ENCODE measurements at regions not wholly inside any gene's neighbourhood (a gene's known extent, or its start where the extent isn't known, plus 50 kb on each side); places are given as distances from the start of the nearest gene placed in this dataset.
A peak's percentile ranks its signal among the peaks of the same experiment; 100 is the strongest.
"Not testable (repeated sequence)": the region's sequence is repeated elsewhere in the genome, so short reads cannot be mapped to it uniquely, and the experiment has no call there.

DNA sequence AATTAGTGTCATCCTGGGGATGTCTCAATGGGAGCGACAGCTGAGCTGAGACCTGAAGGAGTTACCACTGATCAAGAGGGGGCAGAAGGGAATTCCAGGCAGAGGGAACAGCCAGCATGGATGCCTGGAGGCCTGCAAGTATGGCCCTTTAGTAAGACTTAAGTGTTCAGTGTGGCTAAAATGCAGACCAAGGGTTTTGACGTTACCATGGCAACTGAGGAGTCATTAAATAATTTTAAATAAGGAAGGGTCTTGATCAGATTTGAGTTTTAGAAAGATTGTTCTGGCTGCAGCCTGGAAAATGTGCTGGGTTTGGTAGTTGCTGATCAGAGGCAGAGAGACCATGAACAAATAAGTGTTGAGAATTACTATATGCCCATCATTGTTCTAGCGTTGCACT, 285.5 kb downstream of the USP46 start:
- no peak for DNase-seq

DNA sequence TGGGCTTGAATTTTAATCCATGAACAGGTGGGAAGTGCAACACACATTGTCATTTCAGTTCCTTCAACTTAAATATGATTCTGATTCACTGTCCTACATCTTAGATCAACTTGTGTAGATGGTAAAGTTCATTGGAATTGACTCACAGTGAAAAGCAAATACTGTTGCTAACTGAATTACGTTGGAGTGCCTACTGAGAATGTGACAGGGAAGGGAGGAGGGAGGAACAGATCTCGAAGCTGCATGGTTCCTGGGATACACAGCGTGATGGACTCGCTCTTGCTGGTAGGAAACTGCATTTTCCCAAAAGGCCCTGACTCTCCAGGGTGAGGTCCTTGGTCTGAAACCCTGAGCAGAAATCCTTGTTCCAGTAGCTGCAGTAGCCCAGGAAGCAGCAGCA, 284.2 kb downstream of the USP46 start:
- no peak for DNase-seq

DNA sequence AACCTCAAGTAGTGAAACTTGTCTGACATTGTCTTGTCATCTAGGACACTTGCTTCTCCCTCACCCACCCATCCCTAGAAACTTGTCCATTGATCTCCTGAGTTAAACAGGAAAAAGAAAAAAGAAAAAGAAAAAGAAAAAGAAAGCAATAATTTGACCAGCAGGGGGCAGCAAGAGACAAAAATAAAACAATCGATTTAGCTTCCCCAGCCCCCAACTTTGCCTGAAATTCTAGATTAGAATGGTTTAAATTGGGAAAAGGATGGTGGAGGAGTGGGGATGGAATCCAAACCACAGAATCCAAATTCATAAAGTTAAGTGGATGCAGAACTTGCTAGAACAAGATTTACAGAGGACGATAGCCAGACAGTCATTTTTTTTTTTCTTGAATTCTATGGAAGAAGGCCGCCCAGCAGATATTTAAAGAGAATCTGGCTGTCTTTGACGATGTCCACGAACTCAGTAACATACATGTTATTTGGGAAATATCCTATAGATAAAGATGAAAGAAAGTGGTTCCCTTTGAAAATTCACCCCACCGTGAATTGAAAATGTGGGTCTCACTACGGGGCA, 282.9 kb downstream of the USP46 start:
- peak; percentile 7 for DNase-seq

DNA sequence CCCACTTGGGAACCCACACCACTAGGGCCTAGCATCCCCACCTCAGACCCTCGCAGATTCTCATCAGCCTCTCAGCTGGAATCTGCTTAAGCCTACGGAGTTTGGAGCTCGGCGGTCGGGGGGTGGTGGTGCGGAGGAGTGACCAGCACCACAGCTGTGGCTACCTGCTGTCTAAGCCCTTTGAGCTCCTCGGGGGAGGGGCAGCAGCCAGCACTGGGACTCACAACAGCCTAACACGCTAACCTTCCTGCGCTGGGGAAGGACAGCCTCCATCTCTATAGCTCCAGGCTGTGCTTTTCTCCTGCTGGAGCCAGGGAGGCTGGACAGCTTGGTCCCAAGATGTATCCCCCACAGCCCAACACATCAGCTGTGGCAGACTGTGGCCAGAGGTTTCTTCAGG, 281.5 kb downstream of the USP46 start:
- DNase-seq: no peak

DNA sequence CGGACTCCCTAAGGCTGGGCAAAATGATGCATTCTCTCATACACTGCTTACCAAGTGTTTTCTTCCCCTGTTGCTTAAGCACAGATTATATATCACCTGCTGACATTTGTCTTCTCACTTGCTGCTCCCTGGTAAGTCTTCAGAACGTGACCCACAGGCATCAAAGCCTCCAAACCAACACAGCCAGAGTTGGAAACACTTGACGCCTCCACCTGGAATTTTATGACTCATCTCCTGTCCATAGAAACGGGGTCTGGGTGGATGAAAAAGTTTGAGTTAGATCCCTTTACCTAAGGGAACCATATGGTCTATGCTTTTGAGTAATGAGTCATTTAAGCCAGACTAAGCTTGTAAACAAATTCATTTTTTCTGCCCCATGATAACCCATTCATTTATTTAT, 251.6 kb downstream of the USP46 start:
- DNase-seq: no peak

DNA sequence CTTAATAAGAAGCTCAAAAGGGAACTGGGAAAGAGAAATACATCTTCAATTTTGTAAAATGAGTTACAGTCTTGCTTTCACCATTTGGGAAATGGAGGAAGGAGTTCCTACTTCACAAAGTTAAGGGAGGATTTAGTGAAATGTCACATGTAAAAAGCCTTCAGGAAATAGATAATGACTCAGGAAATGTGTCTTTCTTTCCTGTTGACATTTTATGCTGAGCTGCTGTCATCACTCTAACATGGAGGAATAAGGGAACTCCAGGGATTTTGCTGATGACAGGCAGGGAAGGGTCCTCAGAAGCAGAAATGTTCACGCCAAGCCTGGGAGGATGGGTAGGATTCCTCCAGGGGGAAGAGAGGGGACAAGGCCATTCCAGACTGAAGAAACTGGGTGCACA, 251.1 kb downstream of the USP46 start:
- no peak for DNase-seq

DNA sequence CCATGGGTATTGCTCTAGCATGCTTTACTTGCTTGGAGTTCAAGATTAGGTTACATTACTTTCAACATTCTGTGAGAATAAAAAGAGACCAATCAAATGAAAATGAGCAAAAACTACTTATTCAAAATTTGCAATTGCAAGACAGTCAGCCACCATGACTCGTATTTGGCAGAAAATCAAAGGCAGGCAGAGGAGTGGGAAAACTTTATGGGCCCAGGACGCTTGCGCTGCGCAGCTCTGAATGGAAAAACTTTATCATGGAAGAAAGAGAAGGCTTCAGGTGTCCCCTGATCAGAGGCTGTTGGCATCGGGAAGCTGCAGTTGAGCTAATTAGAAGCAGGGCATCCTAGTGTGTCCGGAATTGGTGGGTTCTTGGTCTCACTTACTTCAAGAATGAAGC, 250.6 kb downstream of the USP46 start:
- no peak for DNase-seq

DNA sequence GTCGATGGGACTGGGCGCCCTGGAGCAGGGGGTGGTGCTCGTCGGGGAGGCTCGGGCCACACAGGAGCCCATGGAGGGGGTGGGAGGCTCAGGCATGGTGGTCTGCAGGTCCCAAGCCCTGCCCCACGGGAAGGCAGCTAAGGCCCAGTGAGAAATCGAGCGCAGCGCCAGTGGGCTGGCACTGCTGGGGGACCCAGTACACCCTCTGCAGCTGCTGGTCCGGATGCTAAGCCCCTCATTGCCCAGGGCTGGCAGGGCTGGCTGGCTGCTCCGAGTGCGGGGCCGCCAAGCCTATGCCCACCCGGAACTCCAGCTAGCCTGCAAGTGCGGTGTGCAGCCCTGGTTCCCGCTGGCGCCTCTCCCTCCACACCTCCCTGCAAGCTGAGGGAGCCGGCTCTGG, 249.3 kb downstream of the USP46 start:
- DNase-seq: not testable (repeated sequence)

DNA sequence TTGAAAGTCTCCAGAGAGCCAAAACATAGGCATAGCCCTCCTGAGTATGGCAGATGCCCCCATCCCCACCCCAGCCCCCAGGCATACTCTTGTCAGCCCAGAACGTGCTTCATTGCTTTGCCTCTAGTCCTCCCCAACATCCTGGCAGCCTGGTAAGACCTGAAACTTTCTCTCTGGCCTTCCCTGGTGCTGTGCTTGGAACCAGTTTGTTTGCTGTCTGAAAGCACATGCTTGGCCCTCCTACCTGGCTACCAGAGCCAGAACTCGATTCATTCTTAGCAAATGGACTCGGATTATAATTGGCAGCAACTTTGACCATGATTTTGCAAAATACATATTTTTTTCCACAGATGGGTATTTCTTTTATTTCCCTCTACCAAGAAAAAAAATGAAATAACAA, 248.1 kb downstream of the USP46 start:
- DNase-seq: no peak

DNA sequence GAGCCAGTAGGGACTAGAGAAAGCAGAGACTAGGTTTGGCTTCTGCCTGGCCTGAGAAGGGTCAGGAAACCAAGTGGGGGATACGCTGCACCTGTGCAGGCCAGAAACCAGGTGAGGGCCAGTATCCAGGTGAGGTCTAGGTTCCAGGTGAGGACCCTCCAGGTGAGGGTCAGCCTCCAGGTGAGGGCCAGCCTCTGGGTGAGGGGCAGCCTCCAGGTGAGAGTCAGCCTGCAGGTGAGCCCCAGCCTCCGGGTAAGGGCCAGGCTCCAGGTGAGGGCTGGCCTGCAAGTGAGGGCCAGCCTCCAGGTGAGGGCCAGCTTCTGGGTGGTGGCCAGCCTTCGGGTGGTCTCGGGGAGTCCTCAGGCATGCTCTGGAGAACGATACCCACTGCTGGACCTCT, 238.8 kb downstream of the USP46 start:
- DNase-seq: no peak

DNA sequence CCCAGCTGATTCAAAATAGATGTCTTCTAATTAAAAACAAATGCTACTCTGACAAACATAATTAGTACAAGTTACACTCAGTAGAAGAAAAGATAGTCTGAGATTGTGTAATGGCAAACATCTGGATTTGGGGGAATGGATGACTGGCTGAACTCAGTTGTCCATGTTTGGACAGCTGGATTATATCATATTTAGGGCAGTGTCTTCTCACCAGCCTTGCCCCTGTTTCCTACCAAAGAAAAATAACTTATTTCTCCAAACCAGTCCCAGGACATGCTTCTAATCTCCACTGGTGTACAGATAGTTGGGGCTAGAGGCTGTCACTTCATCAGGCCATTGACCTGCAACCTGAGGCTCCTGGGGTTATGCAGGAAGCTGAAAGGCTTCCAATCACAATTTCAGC, 237.3 kb downstream of the USP46 start:
- no peak for DNase-seq

DNA sequence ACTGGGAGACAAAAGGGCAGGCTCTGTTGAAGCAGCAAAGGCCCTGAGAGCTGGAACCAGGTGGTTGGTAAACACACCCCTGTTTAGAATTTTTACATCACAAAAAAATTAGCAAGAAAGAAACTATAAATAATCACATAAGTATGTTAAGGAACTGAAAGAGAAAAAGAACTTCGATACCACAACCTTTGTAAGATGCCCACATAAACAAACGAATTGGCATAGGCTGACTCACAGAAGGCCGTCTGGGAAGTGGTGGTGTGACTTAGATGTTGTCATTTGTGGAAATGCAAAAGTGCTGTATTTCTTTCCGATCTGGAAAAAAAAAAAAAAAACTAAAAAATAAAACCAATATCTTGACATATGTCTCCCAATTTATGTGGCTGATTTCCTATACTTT, 235.1 kb downstream of the USP46 start:
- DNase-seq: no peak

DNA sequence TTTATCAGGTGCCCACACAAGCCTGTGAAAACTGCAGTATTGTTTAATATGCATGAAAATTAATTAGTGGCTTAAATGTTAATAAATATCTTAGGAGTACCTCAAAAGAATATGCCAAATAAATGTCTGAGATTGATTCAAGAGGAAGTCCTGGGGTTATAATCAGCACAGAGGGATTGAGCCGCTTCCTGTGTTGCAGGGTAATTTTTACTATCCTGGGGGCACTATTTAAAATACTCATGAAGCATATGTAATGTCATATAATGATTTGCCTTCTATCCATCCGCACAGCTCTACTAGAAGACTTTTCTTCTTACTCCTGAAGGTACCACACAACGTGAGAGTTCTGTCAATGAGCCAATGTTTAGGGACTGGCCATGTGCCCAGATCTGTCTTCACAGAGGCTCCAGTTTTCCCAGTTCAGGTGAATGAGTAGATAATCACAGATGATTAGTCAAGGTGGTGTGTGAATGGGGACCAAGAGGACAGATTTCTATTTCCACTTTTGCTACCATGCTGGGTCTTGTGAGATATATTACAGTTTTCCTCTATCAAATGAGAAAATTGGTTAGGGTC, 233.3 kb downstream of the USP46 start:
- no peak for DNase-seq

DNA sequence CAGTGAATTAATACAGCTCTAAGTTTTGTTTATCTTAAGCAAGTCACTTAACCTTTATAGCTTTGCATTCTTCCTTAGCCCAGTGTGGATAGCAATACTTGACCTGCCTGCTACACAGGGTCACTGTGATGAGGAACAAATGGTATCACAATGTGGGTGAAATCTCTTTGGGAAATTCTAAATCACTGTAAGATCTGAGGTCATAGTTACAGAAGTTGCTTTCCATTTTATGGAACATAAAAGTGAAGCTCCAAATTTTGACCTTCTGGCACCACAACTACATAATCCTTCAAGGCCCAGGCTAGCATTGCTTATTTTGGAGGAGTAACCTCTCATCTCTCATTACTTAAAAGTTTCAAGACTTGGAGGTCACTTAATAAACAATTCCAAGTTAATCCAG, 227.7 kb downstream of the USP46 start:
- no peak for DNase-seq

DNA sequence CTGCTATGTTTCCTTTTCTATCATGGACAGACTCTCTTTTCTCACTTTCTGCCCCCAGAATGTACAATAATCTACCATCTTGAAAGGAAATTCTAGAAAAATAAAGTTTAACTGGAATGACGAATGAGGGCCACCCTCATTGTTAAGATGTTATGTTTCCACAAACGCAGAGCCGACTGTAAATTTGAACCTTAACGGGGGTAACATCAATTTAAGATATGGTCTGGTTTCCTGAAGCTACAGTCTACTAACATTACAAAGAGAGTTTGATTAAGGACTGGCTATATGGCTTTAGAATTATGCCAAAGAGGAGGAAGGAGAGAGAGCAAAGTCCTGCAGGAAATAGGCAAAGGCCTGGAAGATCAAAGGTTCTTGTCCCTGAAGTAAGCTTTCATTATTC, 227.2 kb downstream of the USP46 start:
- no peak for DNase-seq

DNA sequence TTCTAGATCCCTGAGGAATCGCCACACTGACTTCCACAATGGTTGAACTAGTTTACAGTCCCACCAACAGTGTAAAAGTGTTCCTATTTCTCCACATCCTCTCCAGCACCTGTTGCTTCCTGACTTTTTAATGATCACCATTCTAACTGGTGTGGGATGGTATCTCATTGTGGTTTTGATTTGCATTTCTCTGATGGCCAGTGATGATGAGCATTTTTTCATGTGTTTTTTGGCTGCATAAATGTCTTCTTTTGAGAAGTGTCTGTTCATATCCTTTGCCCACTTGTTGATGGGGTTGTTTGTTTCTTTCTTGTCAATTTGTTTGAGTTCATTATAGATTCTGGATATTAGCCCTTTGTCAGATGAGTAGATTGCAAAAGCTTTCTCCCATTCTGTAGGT, 216.6 kb downstream of the USP46 start:
- DNase-seq: not testable (repeated sequence)

DNA sequence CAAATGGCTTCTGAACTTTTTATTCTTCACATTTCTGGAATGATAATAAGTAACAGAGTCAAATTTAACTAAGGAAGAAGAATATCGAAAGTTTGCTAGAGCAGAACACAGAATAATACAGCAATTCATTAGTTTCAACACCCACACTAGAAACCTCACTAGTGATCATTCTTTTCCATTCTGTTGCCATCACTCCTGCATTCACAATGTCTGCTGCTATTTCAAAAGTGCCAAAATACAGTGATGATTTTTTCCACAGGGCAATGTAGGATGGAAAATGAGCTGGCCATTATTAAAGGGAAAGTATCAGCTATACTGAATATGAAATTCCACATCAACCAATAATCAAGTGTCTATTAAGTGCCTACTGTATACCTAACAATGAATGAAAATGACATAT, 186.7 kb downstream of the USP46 start:
- no peak for DNase-seq

DNA sequence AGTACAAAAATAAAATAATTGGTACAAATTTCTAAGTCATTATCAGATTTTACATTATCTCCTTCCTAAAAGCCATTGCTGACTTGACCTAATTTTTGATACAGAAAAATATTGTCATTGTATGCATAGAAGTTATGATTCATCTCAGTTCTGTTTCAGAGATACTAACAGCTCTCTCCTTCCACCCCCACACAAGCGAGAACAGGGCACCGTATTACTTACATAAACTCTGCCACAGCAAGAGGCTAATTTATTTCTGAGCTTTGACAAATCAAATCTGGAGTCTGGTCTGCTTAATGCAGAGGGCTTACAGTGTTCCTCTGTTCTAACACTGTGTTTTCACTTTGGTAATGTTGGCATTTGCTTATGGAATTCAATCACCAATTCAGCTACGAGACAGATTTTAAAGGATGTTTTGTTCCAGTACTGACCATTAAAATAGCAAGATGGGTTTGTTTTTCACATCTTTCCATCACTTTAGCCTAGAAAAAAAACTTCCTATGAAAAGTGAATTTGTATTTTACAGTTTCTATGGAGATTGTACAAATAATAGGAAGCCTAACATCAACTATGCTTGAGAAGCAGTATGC, 181.8 kb downstream of the USP46 start:
- DNase-seq: no peak

DNA sequence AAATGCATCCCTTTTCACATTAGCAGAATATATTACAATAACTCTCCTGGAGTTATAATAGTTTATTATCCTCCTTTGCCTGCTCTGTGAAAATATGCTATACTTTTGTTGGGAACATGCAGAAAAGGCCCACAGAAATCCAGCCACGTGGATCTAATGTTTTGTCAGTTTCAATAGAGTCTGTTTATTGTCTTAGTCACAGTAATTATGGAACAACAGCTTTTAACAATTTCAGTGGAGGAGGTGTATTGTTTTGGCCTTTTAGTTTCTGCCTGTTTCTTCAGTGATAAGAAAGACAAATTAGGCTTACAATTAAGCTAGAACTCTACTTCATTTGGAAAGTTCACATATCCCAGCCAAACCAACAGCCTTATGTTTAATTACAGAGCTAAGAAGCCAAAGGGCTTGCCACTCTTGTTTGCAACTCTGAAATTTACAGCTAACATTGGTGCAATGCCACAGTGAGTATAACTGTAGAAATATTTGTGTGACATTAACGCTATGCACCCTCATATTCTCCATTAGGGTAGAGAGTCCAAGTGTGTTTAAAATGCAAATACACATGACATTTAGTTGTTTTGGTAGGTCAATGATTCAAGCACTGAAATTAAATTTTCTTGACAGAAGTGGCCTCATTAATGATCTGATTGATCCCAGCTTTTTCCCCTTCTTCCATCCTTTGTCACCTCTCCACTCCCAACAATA, 175.8 kb downstream of the USP46 start:
- no peak for DNase-seq

DNA sequence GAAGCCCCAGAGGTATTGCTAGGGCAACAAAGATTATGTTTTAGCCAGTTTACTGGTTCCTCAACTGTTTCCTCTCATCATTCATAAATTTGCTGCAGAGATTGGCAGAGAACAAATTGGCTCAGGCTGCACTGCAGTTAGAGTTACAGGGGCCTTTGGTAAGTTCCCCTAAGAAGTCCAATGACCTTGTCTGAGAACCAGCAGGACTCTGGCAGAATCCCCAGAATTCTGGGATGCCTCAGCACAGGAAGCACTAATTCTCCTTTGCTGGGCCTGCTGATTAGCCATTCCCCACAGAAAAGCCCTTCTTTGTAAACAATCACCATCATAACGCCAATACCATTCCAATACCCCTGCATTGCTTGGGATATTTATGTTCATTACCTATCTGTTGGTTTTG, 151.3 kb downstream of the USP46 start:
- no peak for DNase-seq

DNA sequence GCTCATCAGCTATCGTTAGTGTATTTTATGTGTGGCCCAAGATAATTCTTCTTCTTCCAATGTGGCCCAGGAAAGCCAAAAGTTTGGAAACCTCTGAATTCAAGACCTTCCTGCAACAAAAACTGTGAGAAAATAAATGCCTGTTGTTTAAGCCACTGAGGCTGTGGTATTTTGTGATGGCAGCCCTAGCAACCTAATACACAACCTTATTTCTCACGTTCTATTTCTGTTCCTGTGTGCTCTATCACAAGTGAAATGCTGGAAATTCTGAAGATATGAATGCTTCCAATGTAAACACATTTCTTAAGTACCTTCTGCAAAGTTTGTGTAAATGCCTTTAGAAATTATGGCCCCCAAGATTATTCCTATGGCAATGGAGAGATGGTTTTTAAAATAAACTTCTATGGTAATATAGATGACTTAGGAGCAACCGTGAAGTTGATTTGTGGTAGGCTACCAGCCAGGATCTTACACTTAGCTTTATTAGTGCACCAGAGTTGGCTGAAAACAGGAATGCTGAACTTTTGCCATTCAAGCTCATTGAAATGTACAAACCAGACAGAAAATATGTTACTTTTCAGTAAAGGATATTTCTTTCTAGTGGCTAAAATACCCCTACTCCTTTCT, 148.0 kb downstream of the USP46 start:
- no peak for DNase-seq

DNA sequence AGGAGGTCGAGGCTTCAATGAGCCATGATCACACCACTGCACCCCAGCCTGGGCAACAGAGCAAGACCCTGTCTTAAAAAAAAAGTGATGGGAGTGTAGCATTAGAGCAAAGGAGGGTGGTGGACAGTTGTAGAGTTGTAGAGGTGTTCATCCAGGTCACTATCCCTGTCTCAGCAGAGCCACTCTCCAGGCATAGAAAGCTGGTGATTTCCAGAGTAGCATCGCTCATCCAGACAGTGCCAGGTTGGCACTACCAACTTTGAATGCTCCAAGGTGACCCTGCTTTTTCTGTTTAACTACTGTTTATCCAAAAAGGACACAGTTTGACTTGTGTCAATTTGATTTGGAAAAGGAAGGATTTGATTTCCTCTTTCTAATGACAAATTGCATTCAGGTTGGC, 147.3 kb downstream of the USP46 start:
- DNase-seq: no peak

DNA sequence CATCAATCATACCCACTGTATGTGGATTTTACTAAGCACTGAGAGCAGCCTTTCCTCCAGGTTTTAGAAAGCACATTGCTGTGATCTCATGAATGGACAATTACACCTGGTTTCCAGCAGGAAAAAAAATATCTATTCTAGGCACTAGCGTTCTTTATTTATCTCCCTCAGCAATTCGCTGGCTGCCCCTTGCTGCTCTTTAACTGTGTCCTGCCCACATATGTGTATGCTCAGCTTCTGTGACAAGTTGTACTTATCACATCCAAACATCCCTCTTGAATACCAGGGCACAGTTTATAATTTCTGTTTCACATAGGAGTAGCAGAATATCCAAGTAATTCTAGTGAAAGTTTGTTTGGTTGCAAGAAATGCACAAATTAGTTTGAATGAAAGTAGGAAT, 146.8 kb downstream of the USP46 start:
- DNase-seq: no peak

DNA sequence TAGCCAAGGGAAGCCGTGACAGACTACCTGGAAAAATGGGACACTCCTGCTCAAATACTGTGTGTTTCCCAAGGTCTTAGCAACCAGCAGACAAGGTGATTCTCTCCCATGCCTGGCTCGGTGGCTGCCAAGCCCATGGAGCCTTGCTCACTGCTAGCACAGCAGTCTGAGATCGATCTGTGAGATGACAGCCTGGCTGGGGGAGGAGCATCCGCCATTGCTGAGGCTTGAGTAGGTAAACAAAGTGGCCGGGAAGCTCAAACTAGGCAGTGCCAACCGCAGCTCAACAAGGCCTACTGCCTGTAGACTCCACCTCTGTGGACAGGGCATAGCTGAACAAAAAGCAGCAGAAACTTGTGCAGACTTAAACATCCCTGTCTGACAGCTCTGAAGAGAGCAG, 137.0 kb downstream of the USP46 start:
- DNase-seq: not testable (repeated sequence)
